SK-N-SH (cell line): ENCODE measurements at regions not wholly inside any gene's neighbourhood (a gene's known extent, or its start where the extent isn't known, plus 50 kb on each side); places are given as distances from the start of the nearest gene placed in this dataset.

Experiments used
- CTCF ChIP-seq: fragments of 200-600 bp; sonication (generic); IDR thresholded peaks from 2 replicates; pipeline ENCODE4 v1.6.1; 2017; ENCODE audit warnings: antibody characterized with exemption, mild to moderate bottlenecking, moderate library complexity
- ELF1 ChIP-seq: IDR thresholded peaks from 2 replicates; pipeline ENCODE4 v1.4.0; 2012
- EP300 ChIP-seq, 2 experiments: IDR thresholded peaks; 2 replicates each; pipeline versions ENCODE4 v1.4.0 to v1.6.1; 2012; ENCODE audit warnings: borderline replicate concordance in 1 of 2, low read depth in 1 of 2, low read length in 1 of 2
- EZH2phosphoT487 ChIP-seq: fragments of 200-600 bp; sonication (generic); IDR thresholded peaks from 2 replicates; pipeline ENCODE4 v1.6.1; 2017; ENCODE audit warnings: low read depth, mixed run types, mild to moderate bottlenecking, antibody characterized with exemption, moderate library complexity, borderline replicate concordance
- FOXM1 ChIP-seq: IDR thresholded peaks from 2 replicates; pipeline ENCODE4 v1.4.0; 2012; ENCODE audit warnings: low read depth, mild to moderate bottlenecking
- MXI1 ChIP-seq: IDR thresholded peaks from 2 replicates; pipeline ENCODE4 v1.6.1; 2012; ENCODE audit warnings: mild to moderate bottlenecking, low read depth, low read length, improper control_type of control experiment
- RCOR1 ChIP-seq: fragments of 150-350 bp; IDR thresholded peaks from 2 replicates; pipeline ENCODE4 v1.6.1; 2017; ENCODE audit warnings: antibody characterized with exemption, low read length
- TEAD4 ChIP-seq: IDR thresholded peaks from 2 replicates; pipeline ENCODE4 v1.4.0; 2012; ENCODE audit warnings: mild to moderate bottlenecking, borderline replicate concordance; ENCODE audit not compliant: insufficient read depth

GRCh38 chr15:97837896-97838295 is 122.6 kb upstream of the ARRDC4 start:
- TF ChIP-seq CTCF, result no peak
- TF ChIP-seq RCOR1, result no peak
- no peak for TF ChIP-seq EP300 (IDR thresholded peaks at IDR 0.05; ENCODE audit: borderline replicate concordance in 1 of 2, low read depth in 1 of 2, low read length in 1 of 2)
- no peak for TF ChIP-seq FOXM1
- TF ChIP-seq EZH2phosphoT487, result no peak
- no peak for TF ChIP-seq TEAD4
- no peak for TF ChIP-seq ELF1
- no peak for TF ChIP-seq MXI1
